Stimulated activated CD8-positive, alpha-beta memory T cell treated with anti-CD3 and anti-CD28 coated beads, Interleukin-7, amount 100 ng/mL, for 24 hours (primary cell): ENCODE measurements at regions not wholly inside any gene's neighbourhood (a gene's known extent, or its start where the extent isn't known, plus 50 kb on each side); places are given as distances from the start of the nearest gene placed in this dataset.
"Not testable (repeated sequence)": the region's sequence is repeated elsewhere in the genome, so short reads cannot be mapped to it uniquely, and the experiment has no call there.

Source experiments
- DNase-seq: peaks from one replicate; pipeline ENCODE4 v3.0.0-alpha.2; 2020; ENCODE audit warnings: low read depth

GRCh38 chr3:10703875-10704274 is 112.2 kb upstream of the SLC6A11 start:
- no peak for DNase-seq

- no peak for DNase-seq
Measured at GRCh38 chr3:10706156-10706739, 109.8 kb upstream of the SLC6A11 start.

DNA sequence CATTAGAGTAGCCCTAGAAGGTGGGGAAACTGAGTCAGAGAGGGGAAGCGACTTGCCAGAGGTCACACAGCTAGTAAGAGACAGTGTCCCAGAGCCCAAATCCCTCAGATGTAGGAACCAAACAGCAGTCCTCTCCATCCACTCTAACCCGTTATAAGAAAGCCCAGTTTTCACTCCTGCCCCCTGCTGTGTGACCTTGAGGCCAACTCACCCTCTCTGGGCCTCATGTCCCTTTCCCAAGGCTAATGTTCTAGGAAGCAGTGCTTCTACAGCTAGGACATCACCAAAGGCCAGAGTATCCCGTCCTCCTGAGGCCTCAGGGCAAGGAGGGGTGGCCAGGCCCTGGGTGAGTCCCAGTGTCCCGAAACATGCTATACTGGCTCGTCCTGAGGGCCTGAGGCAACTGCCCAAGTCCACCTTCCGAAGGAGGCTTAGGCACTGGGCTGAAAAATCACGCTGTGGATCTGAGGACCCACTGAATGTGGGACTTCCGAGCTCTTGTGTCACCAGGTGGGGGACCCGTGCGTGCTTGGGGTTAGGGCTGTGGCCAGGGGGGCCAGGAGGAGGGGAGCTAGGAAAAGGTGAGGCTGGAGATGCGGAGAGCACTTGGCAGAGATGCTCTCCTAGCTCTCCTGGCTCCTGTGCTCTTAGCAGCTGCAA is 109.2 kb upstream of the SLC6A11 start:
- DNase-seq = no peak

GRCh38 chr3:10707400-10708215 is 108.4 kb upstream of the SLC6A11 start:
- DNase-seq = no peak

DNA sequence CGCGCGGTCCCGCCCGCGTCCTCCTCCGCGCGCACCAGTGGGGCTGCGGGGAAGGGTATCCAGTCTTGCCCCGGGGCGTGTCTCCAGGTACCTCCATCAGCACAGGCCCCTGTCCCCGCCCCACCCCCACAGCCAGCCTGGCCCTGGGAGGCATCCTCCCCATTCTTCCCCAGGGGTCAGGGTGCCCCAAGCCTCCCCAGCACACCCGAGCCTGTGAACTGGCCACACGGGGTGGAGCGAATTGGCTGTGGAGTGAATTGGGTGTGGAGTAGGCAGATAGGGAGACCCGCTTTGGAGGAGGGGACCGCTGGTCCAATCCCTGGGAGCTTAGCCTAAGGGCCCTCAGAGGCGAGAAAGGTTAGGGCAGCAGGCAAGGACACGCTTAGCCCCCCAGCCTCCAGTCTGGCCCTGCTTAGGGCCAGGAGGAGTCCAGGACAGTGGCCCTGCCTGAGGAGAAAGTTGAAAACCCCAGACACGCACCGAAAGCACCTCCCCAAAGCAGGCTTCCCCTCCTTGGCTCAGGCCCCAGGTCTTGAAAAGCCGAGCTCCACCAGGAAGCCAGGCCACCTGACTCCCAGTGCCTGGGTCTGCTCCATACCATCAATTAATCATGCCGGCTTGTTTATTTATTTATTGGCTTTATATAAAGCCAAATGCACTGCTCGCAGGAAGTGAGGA is 107.7 kb upstream of the SLC6A11 start:
- DNase-seq = no peak

DNA sequence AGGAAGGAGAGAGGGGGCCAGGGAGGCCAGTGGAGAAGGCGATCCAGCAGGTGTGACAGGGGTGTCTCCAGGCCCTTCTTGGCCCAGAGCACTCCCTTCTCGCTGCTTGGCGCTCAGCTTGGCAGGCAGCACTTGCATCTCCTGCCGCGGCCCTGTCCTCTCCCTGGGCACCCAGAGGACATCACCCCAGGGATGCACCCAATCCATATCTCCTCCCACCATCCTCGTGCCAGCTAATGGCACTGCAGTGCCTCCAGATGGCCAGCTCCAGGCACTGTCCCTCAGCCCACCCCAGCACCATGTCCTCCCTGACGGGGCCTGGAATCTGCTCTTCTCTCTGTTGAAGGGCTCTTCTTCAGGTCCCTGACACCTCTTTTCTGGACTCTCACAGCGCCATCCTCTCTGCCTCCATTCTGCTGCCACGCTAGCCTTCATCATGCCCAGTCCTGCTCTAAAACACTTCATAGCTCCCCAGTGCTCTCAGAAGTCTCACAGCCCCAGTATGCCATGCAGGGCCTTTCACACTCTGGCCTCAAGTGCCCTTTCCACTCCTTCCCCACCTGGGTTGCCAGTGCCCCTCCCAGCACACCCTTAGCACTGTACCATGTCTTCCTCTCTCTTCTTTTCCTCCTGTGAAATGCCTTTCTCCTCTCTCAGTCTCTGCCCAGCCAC is 106.8 kb upstream of the SLC6A11 start:
- DNase-seq = no peak

DNA sequence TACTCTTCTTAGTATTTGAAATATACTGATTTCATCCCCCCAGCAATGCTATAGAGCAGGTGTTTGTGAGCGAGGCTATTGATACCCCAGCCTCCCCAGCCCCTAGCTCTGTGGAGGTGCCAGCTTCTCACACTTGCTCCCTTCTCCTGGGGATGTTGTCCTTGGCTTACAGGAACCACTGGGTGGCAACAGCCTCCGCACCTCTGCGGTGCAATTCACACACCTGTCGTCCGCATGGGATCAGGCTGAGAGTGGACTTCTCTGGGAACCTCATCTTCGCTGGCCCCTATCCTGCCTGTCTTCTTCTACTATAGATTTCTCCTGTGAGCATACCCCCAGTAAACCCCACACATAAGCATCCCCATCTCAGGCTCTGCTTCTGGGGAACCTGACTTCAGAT is 103.9 kb upstream of the SLC6A11 start:
- no peak for DNase-seq

GRCh38 chr3:10713656-10714055 is 102.4 kb upstream of the SLC6A11 start:
- no peak for DNase-seq

DNA sequence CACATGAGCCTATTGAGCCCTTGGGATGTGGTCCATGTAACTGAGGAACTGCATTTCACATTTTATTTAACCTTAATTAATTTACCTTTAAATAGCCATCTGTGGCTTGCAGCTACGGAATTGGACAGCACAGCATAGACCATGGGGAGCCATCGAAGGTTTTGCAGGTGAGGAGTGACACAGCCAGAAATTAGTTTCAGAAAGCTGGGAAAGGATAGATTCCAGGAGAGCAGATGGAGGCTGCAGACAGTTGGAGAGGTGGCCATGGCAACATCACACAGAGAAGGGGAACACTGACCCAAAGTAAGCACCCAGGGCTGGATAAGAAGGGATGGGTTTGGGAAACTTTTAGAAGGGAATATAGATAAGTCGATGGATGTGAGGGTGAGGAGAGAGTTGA is 100.1 kb upstream of the SLC6A11 start:
- DNase-seq = no peak

- DNase-seq = no peak
Measured at GRCh38 chr3:10716964-10717363, 99.1 kb upstream of the SLC6A11 start.

DNA sequence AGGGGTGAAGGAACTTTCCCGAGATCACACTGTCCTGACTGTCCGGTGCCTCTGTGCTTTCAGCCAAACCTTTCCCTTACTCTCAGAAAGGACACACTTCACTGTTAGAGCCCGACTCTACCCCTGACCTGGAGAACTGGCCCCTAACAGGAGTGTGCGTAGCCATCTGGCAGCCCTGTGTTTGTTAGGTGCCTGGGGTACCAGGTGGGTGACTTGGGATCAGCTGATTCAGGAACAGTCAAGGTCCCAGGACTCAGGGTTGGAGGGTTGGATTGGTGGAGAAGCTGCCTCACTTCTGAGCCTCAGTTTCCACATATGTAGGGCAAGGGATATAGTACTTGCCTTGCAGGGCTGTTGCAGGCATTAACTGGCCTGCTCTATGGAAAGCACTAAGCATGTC is 98.3 kb upstream of the SLC6A11 start:
- DNase-seq = no peak

DNA sequence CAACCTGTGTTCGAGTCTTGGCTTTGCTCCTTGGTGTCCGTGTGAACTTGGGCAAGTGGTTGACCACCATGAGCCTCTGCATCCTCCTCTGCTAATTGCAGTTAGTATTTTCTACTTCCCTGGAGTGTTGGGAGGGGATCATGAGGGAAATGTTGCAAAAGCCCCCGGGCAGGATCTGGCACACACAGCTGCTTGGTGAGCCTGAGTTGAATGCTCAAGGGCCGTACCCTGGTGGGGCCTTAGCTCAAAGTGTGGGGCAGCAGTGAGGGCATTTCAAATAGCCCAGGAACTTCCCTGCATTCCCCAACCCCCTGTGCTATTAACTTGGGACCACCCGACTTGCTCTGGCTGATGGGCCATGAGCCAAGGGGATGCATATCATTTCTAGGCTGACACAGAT is 94.9 kb upstream of the SLC6A11 start:
- no peak for DNase-seq

DNA sequence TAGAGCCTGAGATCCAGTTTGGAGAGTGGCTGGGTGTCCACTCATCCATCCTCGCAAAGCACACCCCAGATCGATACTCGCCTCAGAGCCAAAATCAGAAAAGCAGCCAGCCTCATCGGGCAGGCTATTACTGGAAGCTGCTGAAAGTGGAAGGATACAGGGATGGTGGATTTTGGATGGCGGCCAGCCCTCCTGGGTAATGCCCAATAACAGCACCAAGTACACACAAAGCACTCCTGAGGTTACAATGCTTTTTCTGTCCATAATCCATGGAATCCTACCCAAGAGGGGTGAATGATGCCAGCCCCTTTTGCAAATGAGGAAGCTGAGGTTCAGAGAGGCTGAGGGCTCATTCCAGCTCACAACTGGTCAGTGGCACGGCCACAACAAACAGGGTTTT is 93.1 kb upstream of the SLC6A11 start:
- DNase-seq = no peak

- no peak for DNase-seq
Measured at GRCh38 chr3:10723991-10724390, 92.0 kb upstream of the SLC6A11 start.

GRCh38 chr3:10725067-10725466 is 91.0 kb upstream of the SLC6A11 start:
- DNase-seq = no peak

DNA sequence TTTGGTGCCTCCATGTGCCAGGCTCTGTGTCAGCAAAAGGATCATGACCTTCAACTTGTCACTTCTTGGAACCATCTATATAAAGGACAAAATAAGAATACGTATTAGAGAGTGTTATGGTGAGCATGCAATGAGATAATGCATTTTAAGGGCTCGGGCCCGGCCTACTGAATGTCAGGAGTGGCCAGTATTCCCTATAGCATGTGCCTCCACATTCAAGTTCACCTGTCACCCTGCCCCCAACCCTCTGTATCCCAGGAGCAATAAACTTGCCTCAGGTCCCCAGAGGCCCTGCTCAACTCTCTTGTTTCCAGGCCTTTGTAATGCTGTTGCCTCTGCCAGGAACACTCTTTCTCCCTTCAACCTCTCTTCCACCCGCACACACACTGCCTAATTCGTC is 90.2 kb upstream of the SLC6A11 start:
- DNase-seq = no peak

GRCh38 chr3:10726787-10727186 is 89.2 kb upstream of the SLC6A11 start:
- DNase-seq = no peak

GRCh38 chr3:10729439-10729838 is 86.6 kb upstream of the SLC6A11 start:
- no peak for DNase-seq

- DNase-seq = no peak
Measured at GRCh38 chr3:10732292-10732691, 83.7 kb upstream of the SLC6A11 start.

- DNase-seq = no peak
Measured at GRCh38 chr3:10733297-10733696, 82.7 kb upstream of the SLC6A11 start.

DNA sequence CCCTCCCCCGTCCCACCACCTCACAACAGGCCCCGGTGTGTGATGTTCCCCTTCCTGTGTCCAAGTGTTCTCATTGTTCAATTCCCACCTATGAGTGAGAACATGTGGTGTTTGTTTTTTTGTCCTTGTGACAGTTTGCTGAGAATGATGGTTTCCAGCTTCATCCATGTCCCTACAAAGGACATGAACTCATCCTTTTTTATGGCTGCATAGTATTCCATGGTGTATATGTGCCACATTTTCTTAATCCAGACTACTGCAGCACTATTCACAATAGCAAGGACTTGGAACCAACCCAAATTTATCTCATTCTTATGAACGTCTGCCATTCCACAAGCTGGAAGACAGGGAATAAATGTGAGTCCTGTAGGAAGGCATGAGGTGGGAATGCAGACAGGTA is 79.6 kb upstream of the SLC6A11 start:
- DNase-seq = not testable (repeated sequence)

DNA sequence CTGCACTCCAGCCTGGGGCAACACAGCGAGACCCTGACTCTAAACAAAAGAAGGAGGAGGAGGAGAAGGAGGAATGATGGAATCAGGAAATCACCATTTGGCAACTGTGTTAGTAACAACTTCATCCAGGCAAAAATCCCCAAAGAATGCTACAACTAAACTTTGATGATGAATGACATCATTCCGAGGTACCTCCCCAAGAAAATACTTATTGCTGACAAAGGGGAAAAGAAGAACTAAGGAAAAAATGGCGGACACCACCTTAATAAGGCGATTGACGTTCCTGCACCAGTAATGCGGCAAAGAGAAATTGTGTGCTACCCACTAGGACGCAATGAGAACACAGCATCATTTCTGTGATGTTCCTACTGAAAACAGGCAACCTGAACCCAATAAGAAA is 78.2 kb upstream of the SLC6A11 start:
- no peak for DNase-seq
